Fibroblast of lung (primary cell): ENCODE measurements at regions not wholly inside any gene's neighbourhood (a gene's known extent, or its start where the extent isn't known, plus 50 kb on each side); places are given as distances from the start of the nearest gene placed in this dataset.
"Not testable (repeated sequence)": the region's sequence is repeated elsewhere in the genome, so short reads cannot be mapped to it uniquely, and the experiment has no call there.

Experiments
- DNase-seq, 2 donors: peaks; one replicate each; pipeline versions ENCODE4 v3.0.0 to v3.0.0-alpha.2; 2010; ENCODE audit warnings: low read depth in 2 of 2
- H2AFZ ChIP-seq: 2 replicates; pipeline ENCODE4 v1.5.1; 2012; ENCODE audit warnings: low read length, control low read depth, inconsistent platforms
- H3K27ac ChIP-seq: 2 replicates; pipeline ENCODE4 v1.5.1; 2011; ENCODE audit warnings: low read length, control low read depth; ENCODE audit not compliant: insufficient read depth
- H3K27me3 ChIP-seq: 2 replicates; pipeline ENCODE4 v1.5.1; 2011; ENCODE audit warnings: mild to moderate bottlenecking, low read length; ENCODE audit not compliant: control insufficient read depth, insufficient read depth
- H3K36me3 ChIP-seq: 2 replicates; pipeline ENCODE4 v1.5.1; 2011; ENCODE audit warnings: low read length; ENCODE audit not compliant: control insufficient read depth, insufficient read depth
- H3K4me1 ChIP-seq: 2 replicates; pipeline ENCODE4 v1.5.1; 2011; ENCODE audit warnings: low read length; ENCODE audit not compliant: control insufficient read depth, insufficient read depth; ENCODE audit errors: extremely low read depth
- H3K4me2 ChIP-seq: 2 replicates; pipeline ENCODE4 v1.5.1; 2011; ENCODE audit warnings: low read length, control low read depth; ENCODE audit not compliant: insufficient read depth; ENCODE audit errors: extremely low read depth
- H3K4me3 ChIP-seq, 4 experiments: fragments of 200-600 bp in 1 of 4; sonication (generic) in 1 of 4; replicated peaks in 1 of 4; 2 replicates each; pipeline ENCODE4 v1.5.1; 2011 to 2016; ENCODE audit warnings: low read length in 4 of 4, low read depth in 3 of 4, mild to moderate bottlenecking in 3 of 4, control low read depth in 2 of 4, inconsistent platforms in 1 of 4, mixed read lengths in 1 of 4; ENCODE audit not compliant: insufficient read depth in 1 of 4; ENCODE audit errors: control extremely low read depth in 1 of 4
- H3K79me2 ChIP-seq: 2 replicates; pipeline ENCODE4 v1.5.1; 2012; ENCODE audit warnings: mild to moderate bottlenecking, low read length, inconsistent platforms; ENCODE audit not compliant: control insufficient read depth, insufficient read depth
- H3K9ac ChIP-seq: 2 replicates; pipeline ENCODE4 v1.5.1; 2011; ENCODE audit warnings: mild to moderate bottlenecking, low read length, control low read depth; ENCODE audit not compliant: insufficient read depth
- H3K9me3 ChIP-seq: 2 replicates; pipeline ENCODE4 v1.5.1; 2012; ENCODE audit warnings: low read depth, low read length; ENCODE audit not compliant: control insufficient read depth, insufficient read depth
- H4K20me1 ChIP-seq: 2 replicates; pipeline ENCODE4 v1.5.1; 2011; ENCODE audit warnings: low read length; ENCODE audit not compliant: control insufficient read depth, insufficient read depth; ENCODE audit errors: extremely low read depth

GRCh38 chr18:14361346-14361745 is 182.1 kb downstream of the POTEC start:
- not testable (repeated sequence) for H2AFZ ChIP-seq, H4K20me1 ChIP-seq, H3K9ac ChIP-seq, H3K9me3 ChIP-seq, H3K27ac ChIP-seq, DNase-seq, H3K36me3 ChIP-seq, H3K4me1 ChIP-seq, H3K4me3 ChIP-seq, H3K79me2 ChIP-seq, H3K4me2 ChIP-seq, H3K27me3 ChIP-seq

- not testable (repeated sequence) for H3K4me2 ChIP-seq, H3K27me3 ChIP-seq, H4K20me1 ChIP-seq, H2AFZ ChIP-seq, DNase-seq, H3K4me3 ChIP-seq, H3K9me3 ChIP-seq, H3K9ac ChIP-seq, H3K79me2 ChIP-seq, H3K36me3 ChIP-seq, H3K4me1 ChIP-seq, H3K27ac ChIP-seq
These were observed 185.7 kb downstream of the POTEC start for GRCh38 chr18:14357553-14358297.

- H2AFZ ChIP-seq, H3K27me3 ChIP-seq, H3K4me2 ChIP-seq, H3K36me3 ChIP-seq, H3K27ac ChIP-seq, H3K4me3 ChIP-seq, H3K79me2 ChIP-seq, DNase-seq, H3K9ac ChIP-seq, H4K20me1 ChIP-seq, H3K4me1 ChIP-seq, H3K9me3 ChIP-seq: not testable (repeated sequence)
These were observed 201.2 kb downstream of the POTEC start for GRCh38 chr18:14342170-14342569.

GRCh38 chr18:14336017-14336416 is 203.8 kb upstream of the ZNF519 start:
- not testable (repeated sequence) for H3K9ac ChIP-seq, H2AFZ ChIP-seq, H3K79me2 ChIP-seq, H4K20me1 ChIP-seq, DNase-seq, H3K36me3 ChIP-seq, H3K4me2 ChIP-seq, H3K27me3 ChIP-seq, H3K9me3 ChIP-seq, H3K4me1 ChIP-seq, H3K4me3 ChIP-seq, H3K27ac ChIP-seq

GRCh38 chr18:14321217-14321616 is 189.0 kb upstream of the ZNF519 start:
- not testable (repeated sequence) for H3K36me3 ChIP-seq, H2AFZ ChIP-seq, H3K4me1 ChIP-seq, H3K27ac ChIP-seq, DNase-seq, H3K9ac ChIP-seq, H4K20me1 ChIP-seq, H3K4me3 ChIP-seq, H3K79me2 ChIP-seq, H3K27me3 ChIP-seq, H3K9me3 ChIP-seq, H3K4me2 ChIP-seq

- H3K4me3 ChIP-seq, H3K27me3 ChIP-seq, H3K36me3 ChIP-seq, H3K27ac ChIP-seq, DNase-seq, H3K9ac ChIP-seq, H2AFZ ChIP-seq, H3K9me3 ChIP-seq, H3K79me2 ChIP-seq, H3K4me2 ChIP-seq, H3K4me1 ChIP-seq, H4K20me1 ChIP-seq: not testable (repeated sequence)
These were observed 169.0 kb upstream of the ZNF519 start for GRCh38 chr18:14301255-14301654.

GRCh38 chr18:14295081-14295480 is 162.8 kb upstream of the ZNF519 start:
- H3K4me2 ChIP-seq, H4K20me1 ChIP-seq, H2AFZ ChIP-seq, H3K27ac ChIP-seq, H3K36me3 ChIP-seq, DNase-seq, H3K27me3 ChIP-seq, H3K9ac ChIP-seq, H3K79me2 ChIP-seq, H3K4me3 ChIP-seq, H3K4me1 ChIP-seq, H3K9me3 ChIP-seq: not testable (repeated sequence)
